ENCODE measurements at regions not wholly inside any gene's neighbourhood (a gene's known extent, or its start where the extent isn't known, plus 50 kb on each side); places are given as distances from the start of the nearest gene placed in this dataset.

DNA sequence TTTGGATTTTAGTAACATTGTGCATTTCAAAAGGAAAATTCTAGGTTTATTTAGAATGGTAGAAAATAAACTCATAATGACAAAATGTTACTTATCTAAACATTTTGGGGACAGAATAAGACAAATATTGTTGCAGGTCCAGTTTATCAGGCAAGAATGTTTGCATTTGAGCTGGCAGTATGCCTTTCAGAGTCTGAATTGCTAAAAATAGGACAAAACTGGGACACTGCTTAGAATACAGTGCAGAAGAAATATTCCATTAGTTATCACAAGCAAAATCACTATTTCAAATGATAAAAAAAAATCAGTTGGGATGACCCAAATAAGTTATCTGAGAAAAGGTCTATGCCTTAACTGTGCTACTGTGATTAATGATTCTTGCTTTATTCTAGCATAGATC, 870.3 kb upstream of the MIR17HG start:
- TF ChIP-seq YY1 (IDR thresholded peaks at IDR 0.05; ENCODE audit: insufficient read depth, insufficient read length), result no peak
- TF ChIP-seq SUZ12 (IDR thresholded peaks at IDR 0.05; ENCODE audit: extremely low read depth, insufficient read depth, insufficient read length), result no peak
